HG03045 (cell line): ENCODE measurements at regions not wholly inside any gene's neighbourhood (a gene's known extent, or its start where the extent isn't known, plus 50 kb on each side); places are given as distances from the start of the nearest gene placed in this dataset.

ENCODE experiments used
- ATAC-seq: cut with Tn5 transposase; IDR thresholded peaks from one replicate; pipeline ENCODE4 v1.9.1; 2021; ENCODE audit warnings: mild to moderate bottlenecking, moderate library complexity; ENCODE audit not compliant: unreplicated experiment

DNA sequence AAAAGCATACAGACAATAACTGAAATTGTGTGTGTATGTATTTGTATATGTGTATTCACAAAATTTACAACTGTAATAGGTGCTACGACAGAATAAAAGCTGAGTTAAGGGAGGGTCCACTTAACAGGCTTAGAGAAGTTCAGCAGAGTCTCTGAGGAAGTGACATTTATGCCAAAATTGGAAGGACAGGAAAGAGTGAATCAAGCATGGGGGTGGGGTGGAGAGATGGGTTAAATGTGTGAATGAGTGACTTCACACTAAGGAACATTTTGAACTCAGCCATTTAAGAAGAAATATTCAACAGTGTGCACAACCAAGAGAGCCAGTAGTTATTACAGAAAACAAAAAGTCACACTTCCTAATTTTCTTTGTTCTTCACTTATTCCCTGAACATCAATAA lies 53.8 kb upstream of the RGS1 start:
- no peak for ATAC-seq

DNA sequence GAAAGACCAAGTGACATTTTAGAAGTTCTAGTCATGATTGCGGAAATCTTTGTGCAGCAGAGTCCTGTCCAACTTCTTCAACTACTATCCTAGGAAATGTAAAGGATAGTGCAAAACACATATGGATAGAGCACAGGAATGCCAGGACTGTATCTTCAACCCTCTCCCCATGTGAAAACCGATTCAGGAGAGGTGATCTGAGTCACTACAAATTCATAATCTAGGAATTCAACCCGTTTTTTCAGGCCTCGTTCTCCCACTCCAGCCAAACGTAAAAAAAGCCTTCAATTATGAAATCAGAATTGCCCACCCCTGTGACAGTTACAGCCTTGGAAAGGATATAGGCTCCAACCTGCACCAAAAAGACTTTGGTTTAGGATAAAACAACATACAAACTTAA lies 52.9 kb upstream of the RGS1 start:
- ATAC-seq = no peak

DNA sequence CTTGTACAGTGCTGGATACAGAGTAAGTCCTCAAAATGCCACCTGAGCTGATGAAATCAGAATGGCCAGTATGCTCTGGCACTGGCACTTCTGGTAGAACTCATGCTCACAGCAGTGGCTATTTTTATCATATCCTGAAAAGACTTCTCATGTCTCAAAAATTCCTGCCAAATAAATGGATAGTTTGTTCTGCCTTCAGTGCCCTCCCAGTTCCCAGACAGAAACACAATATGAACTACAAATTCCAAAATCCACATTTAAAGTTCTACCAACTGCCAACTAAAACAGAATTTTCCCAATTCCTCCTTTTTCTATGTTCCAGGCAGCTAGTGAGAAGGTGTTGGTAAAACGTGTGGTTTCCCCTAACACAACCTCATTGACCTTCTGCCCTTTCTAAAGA lies 51.4 kb upstream of the RGS1 start:
- ATAC-seq = no peak
